Activated CD4-positive, alpha-beta T cell treated with anti-CD3 and anti-CD28 coated beads for 36 hours (primary cell): ENCODE measurements at regions not wholly inside any gene's neighbourhood (a gene's known extent, or its start where the extent isn't known, plus 50 kb on each side); places are given as distances from the start of the nearest gene placed in this dataset.
"Not testable (repeated sequence)": the region's sequence is repeated elsewhere in the genome, so short reads cannot be mapped to it uniquely, and the experiment has no call there.

Source experiments
- ATAC-seq: fragments of 200-7000 bp; cut with Tn5 transposase; one replicate; pipeline ENCODE4 v1.10.0; 2021; ENCODE audit warnings: mild to moderate bottlenecking, moderate library complexity
- CTCF ChIA-PET: fragments of 350-600 bp; sonication (Branson Sonifier 250); formaldehyde crosslinking; loops from one replicate; lab custom pipeline; 2021; ENCODE audit warnings: antibody characterized with exemption; lab: Charles Lee
- POLR2A ChIA-PET: fragments of 350-600 bp; sonication (Branson Sonifier 250); formaldehyde crosslinking; loops from one replicate; lab custom pipeline; 2021; ENCODE audit warnings: antibody characterized with exemption, inconsistent platforms; lab: Charles Lee
- DNase-seq: peaks from one replicate; pipeline ENCODE4 v3.0.0-alpha.2; 2020
- H3K27ac Mint-ChIP-seq: one replicate; pipeline ENCODE4 v1.8.0; 2021; ENCODE audit warnings: mixed read lengths
- H3K27me3 Mint-ChIP-seq: one replicate; pipeline ENCODE4 v1.8.0; 2021; ENCODE audit warnings: mixed read lengths
- H3K36me3 Mint-ChIP-seq: one replicate; pipeline ENCODE4 v1.8.0; 2021; ENCODE audit warnings: low read depth, mixed read lengths
- H3K4me1 Mint-ChIP-seq: one replicate; pipeline ENCODE4 v1.8.0; 2021; ENCODE audit warnings: mixed read lengths
- H3K4me3 Mint-ChIP-seq: one replicate; pipeline ENCODE4 v1.8.0; 2021; ENCODE audit warnings: mild to moderate bottlenecking, moderate library complexity, mixed read lengths
- H3K9me3 Mint-ChIP-seq: one replicate; pipeline ENCODE4 v1.8.0; 2021; ENCODE audit warnings: low read depth, mixed read lengths
- intact Hi-C, 2 experiments: fragments of 100-400 bp; cut with DNase I in 1 of 2; cut with micrococcal nuclease in 1 of 2; formaldehyde crosslinking; loops; one replicate each; pipeline versions ENCODE4 v1.14.2 to v1.15.1; 2022 to 2024; cut with DNase I, micrococcal nuclease

DNA sequence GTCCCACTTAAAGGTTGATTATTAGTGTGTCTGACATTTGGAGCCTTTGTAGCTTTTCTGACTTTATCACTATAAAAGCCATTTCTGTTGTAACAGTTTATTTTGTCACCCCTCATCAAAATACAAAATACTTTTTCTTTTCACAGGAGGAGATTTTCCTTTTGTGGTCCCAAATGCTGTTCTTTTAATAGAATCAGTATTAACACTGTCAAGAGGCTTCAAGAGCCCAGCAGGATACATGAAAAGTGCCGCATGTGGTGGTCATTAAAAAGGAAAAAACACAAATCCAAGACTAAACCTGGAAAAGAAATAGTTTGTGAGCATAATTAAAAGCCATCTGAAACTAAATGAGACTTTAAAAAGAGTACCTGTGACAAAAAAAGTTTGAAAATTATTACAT lies 515.7 kb downstream of the DCDC2C start:
- no peak for DNase-seq
- Mint-ChIP-seq H3K4me3 (no peak overlapping the region), H3K36me3 (no peaks in the 10 kb centered on the region), H3K27me3 (peaks cover 2% of the 10 kb centered on the region), H3K4me1 (no peaks in the 10 kb centered on the region), H3K9me3 (peaks cover 1% of the 10 kb centered on the region), H3K27ac (no peak overlapping the region)
- ATAC-seq: no peak
- ChIA-PET CTCF (interaction anchor here (1.3 kb wide), 1 partner anchor 14 kb away, joined by 4 read pairs; no protein-coding TSS in a partner anchor), POLR2A (no interaction called here)
- intact Hi-C loops: no loop called here

DNA sequence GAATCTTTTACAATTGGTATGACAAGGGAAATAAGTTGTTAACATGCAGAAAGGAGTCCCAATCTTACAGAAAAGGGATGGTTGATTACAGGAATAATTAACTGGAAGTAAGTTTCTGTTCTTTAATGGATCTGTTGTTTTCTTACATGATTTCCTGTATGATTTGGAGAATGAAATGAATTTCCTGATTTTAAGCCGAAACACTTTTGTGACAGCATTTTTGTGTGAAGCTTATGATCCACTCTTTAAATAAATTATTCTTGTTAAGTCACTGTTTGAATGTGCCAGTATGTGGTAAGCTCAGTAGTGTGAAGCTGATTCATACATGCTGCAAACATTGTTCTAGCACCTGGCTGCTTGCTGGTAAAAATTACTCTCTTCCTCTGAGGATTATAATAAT lies 516.2 kb downstream of the DCDC2C start:
- ChIA-PET POLR2A (no interaction called here), CTCF (interaction anchor here (0.6 to 1.3 kb wide), 2 partner anchors 13 to 260 kb away, joined by 3 to 4 read pairs; no protein-coding TSS in a partner anchor)
- H3K4me3 Mint-ChIP-seq: no peak overlapping the region
- no peak overlapping the region for H3K27ac Mint-ChIP-seq
- H3K9me3 Mint-ChIP-seq: peaks cover 1% of the 10 kb centered on the region
- DNase-seq (no peak), ATAC-seq (no peak)
- H3K4me1 Mint-ChIP-seq: no peaks in the 10 kb centered on the region
- no peaks in the 10 kb centered on the region for H3K36me3 Mint-ChIP-seq
- intact Hi-C loops: no loop called here
- peaks cover 2% of the 10 kb centered on the region for H3K27me3 Mint-ChIP-seq

DNA sequence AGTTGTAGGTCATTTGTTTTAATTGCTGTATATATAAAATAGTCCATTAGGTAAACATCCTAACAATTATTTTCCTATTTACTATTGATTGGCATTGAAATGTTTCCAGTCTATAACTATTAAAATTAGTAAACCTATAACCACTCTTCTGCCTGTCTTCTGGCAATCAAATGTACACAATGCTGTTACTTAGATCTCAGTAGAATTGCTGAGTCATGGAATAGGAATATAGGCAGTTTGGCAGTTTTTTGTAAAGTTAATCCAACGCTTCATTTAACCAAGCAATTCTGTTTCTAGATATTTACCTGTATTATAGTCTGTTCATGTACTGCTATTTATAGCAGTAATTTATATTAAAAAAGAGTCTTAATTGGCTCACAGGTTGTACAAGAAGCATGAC lies 518.1 kb downstream of the DCDC2C start:
- H3K36me3 Mint-ChIP-seq: no peaks in the 10 kb centered on the region
- H3K4me1 Mint-ChIP-seq: no peaks in the 10 kb centered on the region
- intact Hi-C loops: no loop called here
- ChIA-PET CTCF (no interaction called here), POLR2A (no interaction called here)
- no peak overlapping the region for H3K4me3 Mint-ChIP-seq
- ATAC-seq (no peak), DNase-seq (no peak)
- peaks cover 2% of the 10 kb centered on the region for H3K27me3 Mint-ChIP-seq
- H3K9me3 Mint-ChIP-seq: peaks cover 1% of the 10 kb centered on the region
- no peak overlapping the region for H3K27ac Mint-ChIP-seq

DNA sequence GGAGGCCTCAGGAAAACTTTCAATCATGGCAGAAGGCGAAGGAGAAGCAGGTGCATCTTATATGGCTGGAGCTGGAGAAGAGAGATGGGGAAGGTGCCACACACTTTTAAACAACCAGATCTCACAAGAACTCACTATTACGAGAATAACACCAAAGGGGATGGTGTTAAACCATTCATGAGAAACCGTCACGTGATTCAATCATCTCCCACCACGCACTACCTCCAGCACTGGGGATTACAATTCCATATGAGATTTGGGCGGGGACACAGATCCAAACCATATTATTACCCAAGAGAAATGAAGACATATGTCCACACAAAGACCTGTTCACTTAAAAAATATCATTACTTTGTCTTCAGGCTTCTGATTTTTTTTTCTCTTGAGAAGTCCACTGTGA lies 518.5 kb downstream of the DCDC2C start:
- peaks cover 2% of the 10 kb centered on the region for H3K27me3 Mint-ChIP-seq
- H3K36me3 Mint-ChIP-seq: no peaks in the 10 kb centered on the region
- no peak overlapping the region for H3K27ac Mint-ChIP-seq
- no peaks in the 10 kb centered on the region for H3K4me1 Mint-ChIP-seq
- H3K9me3 Mint-ChIP-seq: peaks cover 1% of the 10 kb centered on the region
- no peak for DNase-seq
- no peak overlapping the region for H3K4me3 Mint-ChIP-seq
- ATAC-seq: no peak
- CTCF ChIA-PET: no interaction called here
- POLR2A ChIA-PET: no interaction called here
- intact Hi-C loops: no loop called here

DNA sequence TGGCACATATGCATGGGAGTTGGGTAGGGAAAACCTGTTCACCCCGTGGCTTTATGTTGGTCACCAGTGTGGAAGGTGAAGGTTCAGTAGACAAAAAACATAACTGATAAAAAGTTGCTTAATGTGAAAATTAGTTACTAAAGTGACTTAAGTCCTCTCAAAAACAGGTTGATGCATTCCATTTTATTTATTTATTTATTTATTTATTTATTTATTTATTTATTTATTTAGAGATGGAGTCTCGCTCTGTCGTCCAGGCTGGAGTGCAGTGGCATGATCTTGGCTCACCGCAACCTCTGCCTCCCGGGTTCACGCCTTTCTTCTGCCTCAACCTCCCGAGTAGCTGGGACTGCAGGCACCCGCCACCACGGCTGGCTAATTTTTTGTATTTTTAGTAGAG lies 541.0 kb downstream of the DCDC2C start:
- CTCF ChIA-PET: interaction anchor here (0.6 kb wide), 1 partner anchor 44 kb away, joined by 3 read pairs; no protein-coding TSS in a partner anchor
- H3K36me3 Mint-ChIP-seq, ATAC-seq, H3K27ac Mint-ChIP-seq, H3K4me3 Mint-ChIP-seq, DNase-seq, H3K27me3 Mint-ChIP-seq, intact Hi-C loops, H3K4me1 Mint-ChIP-seq, POLR2A ChIA-PET, H3K9me3 Mint-ChIP-seq: not testable (repeated sequence)

DNA sequence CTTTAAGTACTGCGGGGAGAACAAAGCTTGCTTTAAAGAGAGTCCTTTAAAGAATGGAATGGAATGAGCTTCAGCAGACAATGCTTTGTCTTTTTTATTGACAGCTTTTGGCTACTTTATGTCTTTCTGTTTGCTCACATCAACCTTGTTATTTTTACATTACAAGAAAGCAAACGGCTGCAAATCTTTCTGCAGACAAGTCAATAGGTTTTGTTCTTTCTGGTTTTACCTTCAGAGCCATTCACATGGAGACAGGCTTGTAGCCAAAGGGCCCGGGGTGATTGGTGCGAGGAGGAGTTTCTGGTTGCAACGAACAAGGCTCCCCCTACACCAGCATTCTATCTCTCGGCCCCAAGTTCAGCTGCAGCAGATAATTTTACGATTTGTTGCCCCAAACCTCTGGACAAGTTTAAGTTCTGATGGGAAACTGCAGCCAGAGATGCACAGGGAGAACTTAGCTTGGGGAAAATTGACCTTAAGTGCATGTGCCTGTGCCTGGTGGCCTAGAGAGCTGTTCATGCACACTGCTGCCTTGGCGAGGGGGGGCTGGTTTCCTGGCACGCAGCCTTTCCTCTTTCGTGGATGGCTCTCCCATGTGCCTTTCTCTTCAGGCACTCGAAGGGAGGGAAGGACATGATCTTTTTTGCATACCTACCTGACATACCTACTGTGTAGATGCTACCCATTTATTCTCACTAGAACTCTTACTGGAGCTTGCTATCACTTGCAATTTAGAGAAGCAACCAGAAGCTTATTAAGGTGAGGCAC lies 543.2 kb downstream of the DCDC2C start:
- H3K9me3 Mint-ChIP-seq: peaks cover 8% of the 10 kb centered on the region
- ATAC-seq (no peak), DNase-seq (no peak)
- no peaks in the 10 kb centered on the region for H3K27me3 Mint-ChIP-seq
- H3K4me3 Mint-ChIP-seq: no peak overlapping the region
- H3K36me3 Mint-ChIP-seq: no peaks in the 10 kb centered on the region
- intact Hi-C loops: no loop called here
- no peaks in the 10 kb centered on the region for H3K4me1 Mint-ChIP-seq
- CTCF ChIA-PET: interaction anchor here (0.7 kb wide), 1 partner anchor 30 kb away, joined by 3 read pairs; no protein-coding TSS in a partner anchor
- POLR2A ChIA-PET: no interaction called here
- H3K27ac Mint-ChIP-seq: no peak overlapping the region

DNA sequence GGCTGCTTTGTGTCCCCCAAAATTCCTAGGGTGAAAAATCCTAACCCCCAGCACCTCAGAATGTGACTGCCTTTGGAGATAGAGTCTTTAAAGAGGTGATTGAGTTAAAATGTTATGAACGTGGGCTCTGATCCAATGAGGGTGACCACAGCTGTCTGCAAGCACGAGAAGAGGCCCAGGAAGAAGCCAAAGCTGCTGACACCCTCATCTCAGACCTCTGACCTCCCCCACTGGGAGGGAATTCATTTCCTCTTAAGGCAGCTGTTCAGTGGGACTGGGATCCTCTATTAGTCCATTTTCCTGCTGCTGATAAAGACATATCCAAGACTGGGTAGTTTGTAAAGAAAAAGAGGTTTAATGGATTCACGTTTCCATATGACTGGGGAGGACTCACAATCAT lies 544.4 kb downstream of the DCDC2C start:
- intact Hi-C loops: no loop called here
- Mint-ChIP-seq H3K27ac (no peak overlapping the region), H3K4me3 (no peak overlapping the region), H3K4me1 (no peaks in the 10 kb centered on the region), H3K9me3 (peaks cover 8% of the 10 kb centered on the region), H3K36me3 (no peaks in the 10 kb centered on the region), H3K27me3 (no peaks in the 10 kb centered on the region)
- POLR2A ChIA-PET: no interaction called here
- ATAC-seq (no peak), DNase-seq (no peak)
- CTCF ChIA-PET: interaction anchor here (0.6 kb wide), 1 partner anchor 64 kb away, joined by 3 read pairs; no protein-coding TSS in a partner anchor

DNA sequence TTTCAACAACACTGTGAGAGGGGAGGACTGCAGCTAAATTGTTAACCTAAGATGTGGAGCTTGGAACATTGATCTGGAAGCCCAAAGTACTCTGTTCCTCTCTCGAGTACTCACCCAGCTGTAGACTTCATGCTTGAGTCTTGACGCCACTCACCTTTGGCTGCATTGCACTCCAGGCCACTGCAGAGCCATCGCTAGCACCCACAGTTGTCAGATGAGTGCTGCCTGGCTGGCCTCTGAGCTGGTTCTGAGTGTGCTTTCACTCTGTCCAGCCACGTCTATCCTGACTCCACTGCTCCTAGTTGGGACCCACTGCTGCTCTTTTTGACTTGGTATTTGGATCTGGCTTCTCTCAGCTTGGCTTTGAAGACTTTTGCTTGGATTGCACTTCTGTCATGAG lies 552.1 kb downstream of the DCDC2C start:
- ChIA-PET POLR2A (no interaction called here), CTCF (interaction anchor here (0.9 kb wide), 1 partner anchor 29 kb away, joined by 4 read pairs; no protein-coding TSS in a partner anchor)
- Mint-ChIP-seq H3K4me1 (no peaks in the 10 kb centered on the region), H3K9me3 (no peaks in the 10 kb centered on the region), H3K27ac (no peak overlapping the region), H3K36me3 (no peaks in the 10 kb centered on the region), H3K27me3 (no peaks in the 10 kb centered on the region), H3K4me3 (no peak overlapping the region)
- intact Hi-C loops: no loop called here
- ATAC-seq: no peak
- no peak for DNase-seq

DNA sequence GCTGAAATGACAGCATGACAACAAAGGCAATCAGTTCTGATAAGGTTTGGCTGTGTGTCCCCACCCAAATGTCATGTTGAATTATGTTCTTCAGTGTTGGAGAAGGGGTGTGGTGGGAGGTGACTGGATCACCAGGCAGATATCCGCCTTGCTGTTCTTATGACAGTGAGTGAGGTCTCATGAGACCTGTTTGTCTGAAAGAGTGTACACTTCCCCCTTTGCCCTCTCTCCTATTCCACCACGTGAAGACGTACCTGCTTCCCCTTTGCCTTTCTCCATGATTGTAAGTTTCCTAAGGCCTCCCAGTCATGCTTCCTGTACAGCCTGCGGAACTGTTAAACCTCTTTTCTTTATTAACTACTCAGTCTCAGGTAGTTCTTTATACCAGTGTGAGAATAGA lies 553.0 kb downstream of the DCDC2C start:
- H3K27ac Mint-ChIP-seq: no peak overlapping the region
- DNase-seq (no peak), ATAC-seq (no peak)
- ChIA-PET POLR2A (no interaction called here), CTCF (no interaction called here)
- no peak overlapping the region for H3K4me3 Mint-ChIP-seq
- intact Hi-C loops: no loop called here
- no peaks in the 10 kb centered on the region for H3K9me3 Mint-ChIP-seq
- H3K27me3 Mint-ChIP-seq: no peaks in the 10 kb centered on the region
- no peaks in the 10 kb centered on the region for H3K4me1 Mint-ChIP-seq
- no peaks in the 10 kb centered on the region for H3K36me3 Mint-ChIP-seq

DNA sequence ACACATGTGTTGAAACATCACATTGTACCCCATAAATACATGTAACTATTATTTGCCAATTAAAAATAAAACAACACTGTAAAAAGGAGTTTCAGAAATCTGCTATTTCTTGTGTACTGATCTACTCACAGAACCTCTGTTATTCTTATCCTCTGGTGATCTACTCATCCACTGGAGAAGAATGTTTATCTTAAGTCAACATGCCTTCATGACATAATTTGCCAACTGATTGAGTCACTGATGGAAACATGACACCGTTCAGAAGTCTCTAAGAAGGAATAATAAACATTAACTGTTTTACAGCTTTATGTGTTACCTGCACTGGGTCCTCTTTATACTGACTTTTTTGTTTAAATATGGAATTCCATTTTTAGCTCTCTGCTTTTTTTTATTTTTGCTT lies 555.2 kb downstream of the DCDC2C start:
- ChIA-PET CTCF (interaction anchor here (0.6 kb wide), 1 partner anchor 14 kb away, joined by 3 read pairs; no protein-coding TSS in a partner anchor), POLR2A (no interaction called here)
- DNase-seq (no peak), ATAC-seq (no peak)
- no peak overlapping the region for H3K4me3 Mint-ChIP-seq
- no peaks in the 10 kb centered on the region for H3K27me3 Mint-ChIP-seq
- no peaks in the 10 kb centered on the region for H3K4me1 Mint-ChIP-seq
- intact Hi-C loops: no loop called here
- no peaks in the 10 kb centered on the region for H3K9me3 Mint-ChIP-seq
- H3K36me3 Mint-ChIP-seq: no peaks in the 10 kb centered on the region
- no peak overlapping the region for H3K27ac Mint-ChIP-seq

DNA sequence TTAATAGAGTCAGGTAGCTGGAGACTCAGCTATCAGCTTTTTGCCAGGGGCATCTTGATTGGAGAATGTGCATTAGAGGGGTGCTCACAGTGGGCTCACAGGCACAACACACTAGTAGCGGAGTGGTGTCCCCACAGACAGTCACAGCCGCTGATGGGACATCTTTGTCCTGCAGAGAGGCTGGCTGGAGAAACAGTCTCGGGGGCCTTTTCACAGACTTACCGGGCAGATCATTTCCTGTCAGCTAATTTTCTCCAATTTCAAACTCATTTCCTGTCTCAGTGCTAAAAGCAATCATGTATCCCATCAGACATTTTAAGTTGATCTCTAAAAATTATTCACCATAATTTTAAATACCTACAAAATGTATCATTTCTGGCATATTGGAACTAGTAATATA lies 562.6 kb downstream of the DCDC2C start:
- Mint-ChIP-seq H3K27ac (no peak overlapping the region), H3K27me3 (no peaks in the 10 kb centered on the region), H3K4me3 (no peak overlapping the region), H3K36me3 (no peaks in the 10 kb centered on the region), H3K9me3 (no peaks in the 10 kb centered on the region), H3K4me1 (no peaks in the 10 kb centered on the region)
- DNase-seq (no peak), ATAC-seq (no peak)
- intact Hi-C loops: no loop called here
- POLR2A ChIA-PET: no interaction called here
- CTCF ChIA-PET: no interaction called here

DNA sequence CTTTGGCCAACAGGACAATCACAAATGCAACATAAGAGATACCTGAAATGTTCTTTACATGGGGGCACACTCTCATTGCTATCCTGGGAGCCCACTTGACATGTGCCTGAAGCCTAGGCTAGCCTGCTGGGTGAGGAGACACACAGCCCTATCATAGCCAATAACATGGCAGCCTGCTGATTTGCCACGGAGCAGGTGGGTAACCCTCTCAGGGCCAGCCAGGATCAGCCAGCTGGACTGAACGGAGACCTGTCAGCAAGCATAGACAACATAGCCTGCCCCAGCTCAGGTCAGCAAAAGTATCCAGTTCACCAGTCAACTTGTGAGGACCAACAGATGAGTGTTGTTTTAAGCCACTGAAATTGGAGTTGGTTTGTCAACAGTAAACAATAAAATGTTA lies 566.5 kb downstream of the DCDC2C start:
- ChIA-PET POLR2A (no interaction called here), CTCF (no interaction called here)
- no peaks in the 10 kb centered on the region for H3K36me3 Mint-ChIP-seq
- H3K9me3 Mint-ChIP-seq: peaks cover 5% of the 10 kb centered on the region
- H3K27me3 Mint-ChIP-seq: no peaks in the 10 kb centered on the region
- H3K4me3 Mint-ChIP-seq: no peak overlapping the region
- H3K4me1 Mint-ChIP-seq: no peaks in the 10 kb centered on the region
- no peak overlapping the region for H3K27ac Mint-ChIP-seq
- intact Hi-C loops: no loop called here
- peak; percentile 69 for ATAC-seq
- DNase-seq: peak; percentile 10
